B cell (primary cell): ENCODE measurements at regions not wholly inside any gene's neighbourhood (a gene's known extent, or its start where the extent isn't known, plus 50 kb on each side); places are given as distances from the start of the nearest gene placed in this dataset.
"Not testable (repeated sequence)": the region's sequence is repeated elsewhere in the genome, so short reads cannot be mapped to it uniquely, and the experiment has no call there.

ENCODE experiments used
- ATAC-seq: fragments of 200-7000 bp; cut with Tn5 transposase; one replicate; pipeline ENCODE4 v1.10.0; 2021; ENCODE audit warnings: low read depth, mild to moderate bottlenecking, moderate number of reproducible peaks, moderate library complexity
- CTCF ChIA-PET: fragments of 350-600 bp; sonication (Branson Sonifier 250); formaldehyde crosslinking; loops from one replicate; lab custom pipeline; 2021; ENCODE audit warnings: antibody characterized with exemption, inconsistent platforms; lab: Charles Lee
- POLR2A ChIA-PET: fragments of 350-600 bp; sonication (Branson Sonifier 250); formaldehyde crosslinking; loops from one replicate; lab custom pipeline; 2021; ENCODE audit warnings: antibody characterized with exemption; lab: Charles Lee
- DNase-seq: peaks from one replicate; pipeline ENCODE4 v3.0.0; 2013
- H2AFZ ChIP-seq: 2 replicates; pipeline ENCODE4 v1.6.1; 2012; ENCODE audit warnings: mild to moderate bottlenecking, low read depth, low read length; ENCODE audit not compliant: insufficient read depth, poor library complexity, severe bottlenecking
- H3K27ac ChIP-seq, 2 donors: 1 replicate in 1 of 2; 2 replicates in 1 of 2; pipeline ENCODE4 v1.5.1; 2012 to 2013; ENCODE audit warnings: low read length in 2 of 2, mild to moderate bottlenecking in 2 of 2, moderate library complexity in 1 of 2
- H3K27me3 ChIP-seq, 4 experiments: fragments of 200-600 bp in 1 of 4; sonication (generic) in 1 of 4; replicated peaks in 1 of 4; 1 replicate in 2 of 4; 2 replicates in 2 of 4; pipeline versions ENCODE4 v1.6.1 to v1.7.0; 2013 to 2016; ENCODE audit warnings: low read length in 3 of 4, mild to moderate bottlenecking in 2 of 4, mixed read lengths in 1 of 4, moderate library complexity in 1 of 4; ENCODE audit not compliant: insufficient read depth in 4 of 4, control insufficient read depth in 3 of 4; ENCODE audit errors: control extremely low read depth in 1 of 4
- H3K36me3 ChIP-seq, 2 experiments: replicated peaks in 1 of 2; 1 replicate in 1 of 2; 2 replicates in 1 of 2; pipeline versions ENCODE4 v1.6.1 to v1.7.1; 2013; ENCODE audit warnings: low read length in 1 of 2; ENCODE audit not compliant: insufficient read depth in 2 of 2, control insufficient read depth in 1 of 2; ENCODE audit errors: control extremely low read depth in 1 of 2, extremely low read depth in 1 of 2
- H3K4me1 ChIP-seq, 2 donors: fragments of 200-600 bp in 1 of 2; sonication (generic) in 1 of 2; 1 replicate in 1 of 2; 2 replicates in 1 of 2; pipeline versions ENCODE4 v1.5.1 to v1.6.1; 2013 to 2017; ENCODE audit warnings: low read length in 2 of 2; ENCODE audit not compliant: control insufficient read depth in 2 of 2, insufficient read depth in 2 of 2
- H3K4me2 ChIP-seq: replicated peaks from 2 replicates; pipeline ENCODE3; 2012; ENCODE audit warnings: mild to moderate bottlenecking, low read depth, low read length; ENCODE audit not compliant: poor library complexity, severe bottlenecking
- H3K4me3 ChIP-seq, 5 experiments: fragments of 200-600 bp in 1 of 5; sonication (generic) in 1 of 5; 1 replicate in 3 of 5; 2 replicates in 2 of 5; pipeline versions ENCODE4 v1.5.1 to v1.7.0; 2011 to 2016; ENCODE audit warnings: low read length in 4 of 5, mild to moderate bottlenecking in 4 of 5, low read depth in 2 of 5, control low read depth in 1 of 5, moderate library complexity in 1 of 5; ENCODE audit not compliant: insufficient read depth in 1 of 5; ENCODE audit errors: control extremely low read depth in 1 of 5, extremely low read depth in 1 of 5
- H3K79me2 ChIP-seq: fragments of 200-600 bp; sonication (generic); one replicate; pipeline ENCODE4 v1.6.0; 2016; ENCODE audit warnings: low read length; ENCODE audit not compliant: control insufficient read depth, insufficient read depth
- H3K9ac ChIP-seq: fragments of 200-600 bp; sonication (generic); 2 replicates; pipeline ENCODE4 v1.6.1; 2017; ENCODE audit warnings: mild to moderate bottlenecking, low read length, moderate library complexity
- H3K9me3 ChIP-seq, 3 donors: one replicate each; pipeline versions ENCODE4 v1.6.1 to v1.7.1; 2013; ENCODE audit warnings: low read length in 2 of 3; ENCODE audit not compliant: control insufficient read depth in 2 of 3, insufficient read depth in 1 of 3; ENCODE audit errors: control extremely low read depth in 1 of 3
- H4K20me1 ChIP-seq: 2 replicates; pipeline ENCODE4 v1.6.0; 2012; ENCODE audit warnings: mild to moderate bottlenecking, low read length; ENCODE audit not compliant: insufficient read depth, control insufficient read depth, poor library complexity, severe bottlenecking
- H3K27ac Mint-ChIP-seq: one replicate; pipeline ENCODE4 v1.8.0; 2021; ENCODE audit warnings: mixed read lengths
- H3K27me3 Mint-ChIP-seq: one replicate; pipeline ENCODE4 v1.8.0; 2021; ENCODE audit warnings: mixed read lengths
- H3K4me1 Mint-ChIP-seq: one replicate; pipeline ENCODE4 v1.8.0; 2021; ENCODE audit warnings: mixed read lengths
- H3K4me3 Mint-ChIP-seq: one replicate; pipeline ENCODE4 v1.8.0; 2021; ENCODE audit warnings: mixed read lengths
- H3K9me3 Mint-ChIP-seq: one replicate; pipeline ENCODE4 v1.8.0; 2022; ENCODE audit warnings: mixed read lengths; ENCODE audit not compliant: insufficient read depth
- EZH2 ChIP-seq: IDR thresholded peaks from 2 replicates; pipeline ENCODE4 v1.6.1; 2012; ENCODE audit warnings: borderline replicate concordance, low read depth, mild to moderate bottlenecking, moderate library complexity, low read length; ENCODE audit not compliant: insufficient read depth, poor library complexity, severe bottlenecking
- WGBS: methylation state at CpG from one replicate; pipeline ENCODE4 v1.1.5; 2013; ENCODE audit warnings: missing lambda C conversion rate; ENCODE audit not compliant: insufficient coverage; 5-methylcytosine and 5-hydroxymethylcytosine counted together
- intact Hi-C: fragments of 100-400 bp; cut with micrococcal nuclease; formaldehyde crosslinking; loops from one replicate; pipeline ENCODE4 v1.10.0; 2022
- TF ChIP-seq, protein P1 (sequence below): fragments of 200-600 bp; IDR thresholded peaks from one replicate; pipeline ENCODE4 v1.8.0; 2022; ENCODE audit warnings: antibody characterized with exemption, mild to moderate bottlenecking

DNA sequence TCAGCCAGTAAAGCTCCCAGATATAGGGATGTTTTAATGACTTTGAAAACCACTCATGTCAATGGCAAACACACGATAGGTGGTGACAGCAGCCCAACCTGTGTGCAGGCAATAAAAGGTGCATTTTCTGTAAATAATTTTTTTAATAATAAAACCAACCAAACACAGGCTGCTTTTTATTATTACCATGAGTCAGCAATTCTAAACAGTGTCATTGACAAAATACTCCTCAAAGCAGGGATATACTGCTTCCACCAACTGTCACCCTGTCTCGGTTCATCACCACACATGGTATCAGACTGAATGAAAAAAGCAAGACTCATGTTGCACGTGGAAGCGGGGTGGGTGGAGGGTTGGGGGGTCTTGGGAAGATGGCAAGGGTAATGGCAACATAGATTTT is 195.9 kb downstream of the ANKRD60 start:
- Mint-ChIP-seq H3K9me3 (no peaks in the 10 kb centered on the region), H3K27me3 (peaks cover 51% of the 10 kb centered on the region), H3K4me1 (no peaks in the 10 kb centered on the region), H3K27ac (no peak overlapping the region), H3K4me3 (no peak overlapping the region)
- H3K36me3 ChIP-seq: no peaks in the 10 kb centered on the region
- no peak overlapping the region for H3K27ac ChIP-seq
- H4K20me1 ChIP-seq: no peaks in the 10 kb centered on the region
- no peaks in the 10 kb centered on the region for H3K79me2 ChIP-seq
- ChIA-PET CTCF (no interaction called here), POLR2A (no interaction called here)
- H3K4me3 ChIP-seq: no peak overlapping the region
- H3K9ac ChIP-seq: no peak overlapping the region
- no peak for DNase-seq
- TF ChIP-seq, protein P1, sequence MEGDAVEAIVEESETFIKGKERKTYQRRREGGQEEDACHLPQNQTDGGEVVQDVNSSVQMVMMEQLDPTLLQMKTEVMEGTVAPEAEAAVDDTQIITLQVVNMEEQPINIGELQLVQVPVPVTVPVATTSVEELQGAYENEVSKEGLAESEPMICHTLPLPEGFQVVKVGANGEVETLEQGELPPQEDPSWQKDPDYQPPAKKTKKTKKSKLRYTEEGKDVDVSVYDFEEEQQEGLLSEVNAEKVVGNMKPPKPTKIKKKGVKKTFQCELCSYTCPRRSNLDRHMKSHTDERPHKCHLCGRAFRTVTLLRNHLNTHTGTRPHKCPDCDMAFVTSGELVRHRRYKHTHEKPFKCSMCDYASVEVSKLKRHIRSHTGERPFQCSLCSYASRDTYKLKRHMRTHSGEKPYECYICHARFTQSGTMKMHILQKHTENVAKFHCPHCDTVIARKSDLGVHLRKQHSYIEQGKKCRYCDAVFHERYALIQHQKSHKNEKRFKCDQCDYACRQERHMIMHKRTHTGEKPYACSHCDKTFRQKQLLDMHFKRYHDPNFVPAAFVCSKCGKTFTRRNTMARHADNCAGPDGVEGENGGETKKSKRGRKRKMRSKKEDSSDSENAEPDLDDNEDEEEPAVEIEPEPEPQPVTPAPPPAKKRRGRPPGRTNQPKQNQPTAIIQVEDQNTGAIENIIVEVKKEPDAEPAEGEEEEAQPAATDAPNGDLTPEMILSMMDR: no peak
- TF ChIP-seq EZH2: no peak
- no CpG with 5 or more reads among the region's 4 CpGs for WGBS
- peaks cover 0 to 16% (median 9%) of the 10 kb centered on the region in 4 experiments for H3K27me3 ChIP-seq
- H2AFZ ChIP-seq: no peak overlapping the region
- no peaks in the 10 kb centered on the region for H3K9me3 ChIP-seq
- ATAC-seq: no peak
- intact Hi-C loops: no loop called here
- no peaks in the 10 kb centered on the region for H3K4me1 ChIP-seq
- H3K4me2 ChIP-seq: no peak overlapping the region

DNA sequence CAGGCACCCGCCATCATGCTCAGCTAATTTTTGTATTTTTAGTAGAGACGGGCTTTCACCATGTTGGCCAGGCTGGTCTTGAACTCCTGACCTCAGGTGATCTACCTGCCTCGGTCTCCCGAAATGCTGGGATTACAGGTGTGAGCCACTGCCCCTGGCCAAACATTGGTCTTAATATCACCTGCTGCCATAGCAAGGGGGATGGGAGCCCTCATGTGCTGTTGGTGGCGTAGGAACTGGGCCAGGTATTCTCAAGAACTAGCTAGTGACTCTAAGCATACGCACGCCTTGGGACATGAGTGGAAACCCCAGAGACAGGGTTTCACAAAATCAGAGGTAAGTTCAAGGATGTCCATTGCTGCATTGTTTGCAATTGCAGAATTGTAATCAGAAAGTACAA is 197.1 kb downstream of the ANKRD60 start:
- H3K27ac ChIP-seq, POLR2A ChIA-PET, ATAC-seq, H3K79me2 ChIP-seq, H4K20me1 ChIP-seq, H3K4me1 ChIP-seq, DNase-seq, H3K36me3 ChIP-seq, H3K9ac ChIP-seq, H3K4me3 ChIP-seq, H3K27ac Mint-ChIP-seq, H3K9me3 Mint-ChIP-seq, H3K4me2 ChIP-seq, H3K9me3 ChIP-seq, intact Hi-C loops, CTCF ChIA-PET, H2AFZ ChIP-seq, H3K4me1 Mint-ChIP-seq, H3K4me3 Mint-ChIP-seq: not testable (repeated sequence)
- peaks cover 50% of the 10 kb centered on the region for H3K27me3 Mint-ChIP-seq
- H3K27me3 ChIP-seq: peaks cover 0 to 16% (median 9%) of the 10 kb centered on the region in 4 experiments
- 98% methylated on average over 7 of the region's 7 CpGs for WGBS
